Sigmoid colon (tissue), 6 donors: ENCODE measurements at regions not wholly inside any gene's neighbourhood (a gene's known extent, or its start where the extent isn't known, plus 50 kb on each side); places are given as distances from the start of the nearest gene placed in this dataset.
A peak's percentile ranks its signal among the peaks of the same experiment; 100 is the strongest.
"Not testable (repeated sequence)": the region's sequence is repeated elsewhere in the genome, so short reads cannot be mapped to it uniquely, and the experiment has no call there.

Experiments used
- DNase-seq: peaks from one replicate; pipeline ENCODE4 v3.0.0-alpha.2; 2019
- H3K27ac ChIP-seq, 4 donors: fragments of 200-600 bp; sonication (generic); one replicate each; pipeline ENCODE4 v1.5.1; 2016 to 2019; ENCODE audit warnings: mild to moderate bottlenecking in 1 of 4
- H3K27me3 ChIP-seq, 3 donors: fragments of 200-600 bp; sonication (generic); one replicate each; pipeline ENCODE4 v1.5.1; 2019; ENCODE audit warnings: mild to moderate bottlenecking in 1 of 3
- H3K36me3 ChIP-seq, 4 donors: fragments of 200-600 bp; sonication (generic); one replicate each; pipeline ENCODE4 v1.5.1; 2016 to 2019
- H3K4me1 ChIP-seq, 4 donors: fragments of 200-600 bp; sonication (generic); one replicate each; pipeline ENCODE4 v1.5.1; 2017 to 2019
- H3K4me3 ChIP-seq, 4 donors: fragments of 200-600 bp; sonication (generic); one replicate each; pipeline ENCODE4 v1.5.1; 2017 to 2019; ENCODE audit warnings: mild to moderate bottlenecking in 2 of 4, moderate library complexity in 1 of 4
- H3K9me3 ChIP-seq, 4 donors: fragments of 200-600 bp in 3 of 4; sonication (generic) in 3 of 4; one replicate each; pipeline versions ENCODE4 v1.5.1 to v1.6.1; 2013 to 2019
- POLR2AphosphoS5 ChIP-seq, 4 donors: sonication (generic); formaldehyde crosslinking; IDR thresholded peaks; one replicate each; pipeline ENCODE4 v1.6.1; 2017; ENCODE audit warnings: antibody characterized with exemption in 4 of 4
- WGBS, 2 donors: extraction: QIAGEN DNeasy Blood & Tissue Kit; methylation state at CpG; one replicate each; pipeline ENCODE4 v1.1.7; 2013; 5-methylcytosine and 5-hydroxymethylcytosine counted together
- intact Hi-C: fragments of 100-400 bp; cut with DNase I; formaldehyde crosslinking; loops from one replicate; pipeline ENCODE4 v1.15.1; 2023
- donor health status: healthy with polysubstance abuse.
- donor health status: healthy.

DNA sequence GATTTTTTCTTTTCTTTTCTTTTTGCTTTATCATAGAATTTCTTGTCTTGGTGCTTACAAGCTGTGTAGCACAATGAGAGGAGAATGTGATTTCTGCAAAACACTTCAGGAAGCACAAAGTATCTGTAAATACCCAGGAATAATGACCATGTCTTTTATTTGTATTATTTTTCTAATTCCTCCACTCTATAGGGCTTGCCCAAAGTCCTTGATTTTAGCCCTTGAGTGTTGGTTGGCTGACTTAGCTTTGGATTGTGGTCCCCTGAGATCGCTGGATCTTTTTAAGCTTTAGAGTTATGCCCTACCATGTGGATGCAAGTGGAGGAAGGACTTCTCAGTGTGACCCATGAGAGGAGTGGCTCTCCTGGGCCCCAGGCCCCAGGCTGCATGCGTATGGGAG lies 52.2 kb downstream of the HOXC4 start:
- H3K4me3 ChIP-seq, DNase-seq, H3K36me3 ChIP-seq, H3K4me1 ChIP-seq, intact Hi-C loops, H3K27ac ChIP-seq, H3K9me3 ChIP-seq: not testable (repeated sequence)
- WGBS, 2 donors = 30 to 62% methylated on average over 2 of the region's 2 CpGs
- H3K27me3 ChIP-seq = peaks cover 3 to 28% (median 14%) of the 10 kb centered on the region in 3 donors

DNA sequence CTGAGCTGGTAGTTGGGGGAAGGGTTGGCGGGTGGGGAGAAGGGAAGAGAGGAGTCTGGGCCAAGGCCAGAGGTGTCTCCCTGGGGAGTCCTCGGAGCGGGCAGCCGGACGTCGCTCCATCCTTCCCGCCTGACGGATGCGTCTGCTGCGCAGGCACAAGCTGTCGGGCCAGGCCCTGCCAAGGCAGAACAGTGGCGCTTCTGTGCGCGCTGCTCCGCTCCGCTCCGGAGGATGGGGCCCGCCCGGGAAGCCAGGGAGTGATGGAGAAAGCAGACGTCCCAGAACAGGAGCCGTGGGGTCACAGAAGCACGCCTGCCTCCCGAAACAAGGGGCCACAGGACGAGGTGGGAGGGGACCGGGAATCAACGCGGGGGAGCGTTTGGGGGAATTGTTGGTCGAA lies 52.6 kb downstream of the HOXC4 start:
- H3K4me1 ChIP-seq, intact Hi-C loops, DNase-seq, H3K9me3 ChIP-seq, H3K27ac ChIP-seq, H3K4me3 ChIP-seq, H3K36me3 ChIP-seq: not testable (repeated sequence)
- H3K27me3 ChIP-seq = peaks cover 3 to 28% (median 14%) of the 10 kb centered on the region in 3 donors
- 8 to 15% methylated on average over 29 of the region's 29 CpGs for WGBS, 2 donors

DNA sequence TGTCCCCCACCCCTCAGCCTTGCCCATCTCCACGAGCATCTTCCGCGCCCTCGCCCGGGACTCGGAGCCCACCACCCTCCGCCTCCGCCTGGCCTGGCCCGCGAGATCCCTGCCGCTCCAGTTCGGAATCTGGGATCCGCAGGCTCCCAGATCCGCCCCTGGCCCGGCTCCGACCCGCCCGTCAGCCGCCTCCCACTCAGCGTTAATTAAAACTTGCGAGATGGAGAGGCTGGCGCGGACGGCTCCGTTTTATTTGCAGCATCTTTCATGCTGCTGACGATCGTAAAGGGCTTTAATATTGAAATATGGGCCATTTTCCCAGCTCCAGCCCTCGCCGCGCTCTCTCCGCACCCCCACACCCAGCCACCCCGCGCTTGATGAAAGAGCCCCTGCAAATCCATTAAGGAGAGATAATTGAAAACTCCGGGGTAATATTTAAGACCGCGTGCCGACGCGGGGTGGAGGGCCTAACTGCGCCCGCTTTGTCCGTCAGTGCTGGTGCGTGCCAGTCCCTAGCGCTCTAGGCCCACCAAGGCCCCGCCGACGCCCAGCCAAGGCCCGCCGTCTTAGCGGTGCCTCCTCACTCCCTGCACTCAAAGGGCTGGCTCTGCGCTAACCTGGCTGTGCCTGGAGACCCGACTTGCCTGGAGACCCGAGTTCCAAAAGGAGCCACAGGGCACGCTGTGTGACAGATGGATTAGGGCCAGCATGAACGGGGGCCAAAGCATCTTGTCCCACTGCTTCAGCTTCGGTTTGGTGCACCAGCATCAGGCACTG lies 53.4 kb downstream of the HOXC4 start:
- H3K9me3 ChIP-seq, DNase-seq, H3K4me3 ChIP-seq, intact Hi-C loops, H3K4me1 ChIP-seq, H3K27ac ChIP-seq, H3K36me3 ChIP-seq: not testable (repeated sequence)
- H3K27me3 ChIP-seq = peaks cover 3 to 24% (median 14%) of the 10 kb centered on the region in 3 donors
- WGBS, 2 donors = 18 to 37% methylated on average over 56 of the region's 56 CpGs

DNA sequence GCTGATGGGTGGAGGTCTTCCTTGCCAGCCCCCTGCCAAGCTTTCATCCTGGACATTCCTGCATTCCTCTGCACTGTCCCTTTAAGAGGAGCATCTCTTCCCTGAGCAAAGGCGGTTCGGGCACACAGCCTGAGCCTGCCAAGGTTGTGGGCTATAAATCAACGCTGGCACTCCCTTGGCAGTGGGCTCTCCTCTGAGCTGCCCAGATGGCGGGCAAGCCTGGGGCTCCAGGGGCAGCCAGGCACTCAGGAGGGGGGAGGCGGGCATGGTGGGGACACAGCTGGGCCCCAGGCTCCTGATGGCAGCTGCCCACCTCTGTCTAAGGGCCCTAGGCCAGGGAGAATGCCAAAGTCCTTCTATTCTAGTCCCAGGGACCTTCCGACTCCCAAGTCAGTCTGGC lies 58.7 kb downstream of the HOXC4 start:
- intact Hi-C loops, H3K27ac ChIP-seq, H3K36me3 ChIP-seq, H3K9me3 ChIP-seq, DNase-seq, H3K4me3 ChIP-seq, H3K27me3 ChIP-seq: not testable (repeated sequence)
- peak in 1 of 4 donors; percentile 20 for TF ChIP-seq POLR2AphosphoS5 (IDR thresholded peaks at IDR 0.05)
- WGBS, 2 donors = 24 to 30% methylated on average over 6 of the region's 6 CpGs
- peaks cover 0 to 14% (median 3%) of the 10 kb centered on the region in 4 donors for H3K4me1 ChIP-seq

DNA sequence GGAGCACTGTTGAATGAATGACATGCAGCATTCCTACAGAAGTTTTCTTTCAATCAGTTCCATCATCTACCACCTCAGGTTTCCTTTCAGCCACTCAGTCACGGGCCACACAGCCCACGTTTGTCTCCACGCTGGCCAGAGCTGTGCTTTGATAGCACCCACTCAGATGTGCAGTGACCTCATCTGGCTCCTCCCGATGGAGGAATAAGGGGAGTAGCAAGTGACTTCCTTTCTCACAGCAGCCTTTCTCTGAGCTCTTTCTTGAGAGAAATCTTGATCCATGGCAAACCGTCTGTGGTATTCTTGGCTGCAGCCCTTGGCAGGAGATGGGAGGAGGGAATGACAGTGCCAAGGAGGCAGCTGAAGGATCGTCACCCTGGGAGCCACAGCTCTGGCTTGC lies 62.4 kb downstream of the HOXC4 start:
- H3K36me3 ChIP-seq, DNase-seq, H3K27me3 ChIP-seq, H3K4me3 ChIP-seq, intact Hi-C loops, H3K9me3 ChIP-seq: not testable (repeated sequence)
- WGBS, 2 donors = 10 to 11% methylated on average over 6 of the region's 6 CpGs
- H3K4me1 ChIP-seq = peaks cover 0 to 14% (median 3%) of the 10 kb centered on the region in 4 donors
- peak overlapping the region in 2 of 4 donors; percentile 20 to 23 for H3K27ac ChIP-seq

DNA sequence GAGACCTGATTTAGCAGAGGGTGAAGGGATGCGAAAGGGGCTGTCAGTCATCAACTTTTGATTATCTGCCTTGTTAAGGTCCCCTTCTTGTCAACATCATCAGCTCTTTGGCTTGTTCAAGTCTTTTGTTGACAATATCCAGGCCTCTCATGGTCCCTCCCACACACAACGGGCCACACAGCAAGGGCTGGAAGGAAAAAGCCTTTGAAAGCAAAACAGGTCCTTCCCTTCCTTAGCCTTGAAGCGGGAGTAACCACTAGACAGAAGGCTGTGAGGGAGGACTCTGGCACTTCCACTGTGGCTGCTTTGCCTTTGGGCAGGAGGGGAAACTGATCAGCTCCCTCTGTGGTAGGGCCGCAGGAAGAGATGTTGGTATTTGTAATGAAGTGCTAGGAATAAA lies 63.8 kb downstream of the HOXC4 start:
- not testable (repeated sequence) for H3K9me3 ChIP-seq

DNA sequence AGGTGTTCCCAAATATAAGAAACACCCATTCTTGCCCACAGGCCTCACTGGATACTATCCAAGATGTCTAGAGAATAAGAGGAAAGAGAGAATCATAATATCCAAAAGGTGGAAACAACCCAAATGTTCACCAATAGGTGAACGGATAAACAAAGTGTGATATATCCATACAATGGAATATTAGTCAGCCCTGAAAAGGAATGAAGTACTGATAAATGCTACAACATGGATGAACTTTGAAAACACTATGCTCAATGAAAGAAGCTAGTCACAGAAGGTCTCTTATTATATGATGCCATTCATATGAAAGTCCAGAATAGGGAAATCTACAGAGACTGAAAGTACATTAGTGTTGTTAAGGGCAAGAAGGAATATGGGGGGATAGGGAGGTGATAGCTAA lies 65.4 kb downstream of the HOXC4 start:
- intact Hi-C loops, H3K4me1 ChIP-seq, H3K27ac ChIP-seq, DNase-seq, H3K4me3 ChIP-seq, H3K36me3 ChIP-seq, H3K9me3 ChIP-seq: not testable (repeated sequence)
- WGBS, 2 donors = 93 to 95% methylated on average over 1 of the region's 1 CpG
- H3K27me3 ChIP-seq = peaks cover 0 to 11% (median 7%) of the 10 kb centered on the region in 3 donors

More for the DNA sequence above, 63.8 kb downstream of the HOXC4 start:
- H3K27ac ChIP-seq, H3K4me3 ChIP-seq, H3K36me3 ChIP-seq, DNase-seq, H3K27me3 ChIP-seq, intact Hi-C loops: not testable (repeated sequence)
- WGBS, 2 donors = 54 to 63% methylated on average over 4 of the region's 4 CpGs
- H3K4me1 ChIP-seq = peaks cover 0 to 10% (median 2%) of the 10 kb centered on the region in 4 donors

DNA sequence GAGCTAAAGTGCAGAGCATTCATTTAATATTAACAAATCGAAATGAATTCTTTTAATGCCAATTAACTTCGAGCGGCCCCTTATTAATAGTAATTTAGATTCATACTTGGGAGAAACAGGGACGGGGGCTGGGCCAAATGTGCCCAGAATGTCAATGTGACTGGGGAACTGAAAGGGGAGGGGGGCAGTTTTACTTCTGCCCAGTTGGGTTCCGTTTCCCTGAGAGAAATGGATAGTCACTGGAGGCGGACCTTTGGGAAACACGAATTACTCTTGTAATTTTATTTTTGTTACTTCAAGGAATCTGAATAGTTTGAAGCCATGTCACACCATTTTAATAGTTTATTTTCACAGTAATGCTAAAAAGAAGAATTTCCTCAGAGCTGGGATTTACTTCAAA lies 64.8 kb downstream of the SMUG1 start:
- H3K36me3 ChIP-seq, H3K9me3 ChIP-seq, H3K27ac ChIP-seq, H3K4me3 ChIP-seq, intact Hi-C loops, DNase-seq: not testable (repeated sequence)
- WGBS, 2 donors = 39 to 64% methylated on average over 7 of the region's 7 CpGs
- peaks cover 4 to 42% (median 22%) of the 10 kb centered on the region in 3 donors for H3K27me3 ChIP-seq
- H3K4me1 ChIP-seq = peaks cover 0 to 20% (median 11%) of the 10 kb centered on the region in 4 donors

DNA sequence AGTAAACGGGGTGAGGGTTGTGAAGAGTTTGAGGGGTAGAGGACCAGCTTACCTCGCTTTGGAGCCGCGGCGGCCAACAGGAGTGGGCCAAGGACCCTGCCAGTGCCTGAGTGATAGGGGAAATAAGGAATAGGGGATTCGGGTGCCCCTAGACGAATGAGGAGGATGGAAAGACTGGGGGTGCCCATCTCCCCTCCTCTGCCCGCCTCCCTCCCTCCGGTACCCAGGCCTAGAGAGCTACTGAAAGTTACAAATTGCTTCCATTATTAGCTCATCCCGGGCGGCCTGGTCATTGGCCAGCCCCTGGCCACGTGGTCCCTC lies 63.1 kb downstream of the SMUG1 start:
- not testable (repeated sequence) for H3K9me3 ChIP-seq, DNase-seq, H3K36me3 ChIP-seq
- H3K27ac ChIP-seq = peak overlapping the region in 3 of 4 donors; percentile 67 to 86 (median 74)
- WGBS, 2 donors = 5 to 20% methylated on average over 10 of the region's 12 CpGs
- H3K4me3 ChIP-seq = peak overlapping the region; percentile 47 to 72 (median 60)
- intact Hi-C loops = loop anchor here (5.0 kb wide), 3 partner anchors 43 to 93 kb away; partner anchors contain the start of genes HOXC4 and HOXC5
- H3K4me1 ChIP-seq = peaks cover 0 to 20% (median 11%) of the 10 kb centered on the region in 4 donors
- H3K27me3 ChIP-seq = peaks cover 4 to 42% (median 22%) of the 10 kb centered on the region in 3 donors
